GM10266 (cell line): ENCODE measurements at regions not wholly inside any gene's neighbourhood (a gene's known extent, or its start where the extent isn't known, plus 50 kb on each side); places are given as distances from the start of the nearest gene placed in this dataset.
"Not testable (repeated sequence)": the region's sequence is repeated elsewhere in the genome, so short reads cannot be mapped to it uniquely, and the experiment has no call there.

Source experiments
- DNase-seq: peaks from one replicate; pipeline ENCODE4 v3.0.0; 2012; ENCODE audit errors: extremely low spot score
- CTCF ChIP-seq: IDR thresholded peaks from 2 replicates; pipeline ENCODE4 v1.5.1; 2012; ENCODE audit warnings: mild to moderate bottlenecking, low read depth; ENCODE audit not compliant: control insufficient read depth, insufficient read depth; ENCODE audit errors: missing control alignments

- no peak for TF ChIP-seq CTCF
- no peak for DNase-seq
Observed at GRCh38 chr2:175431101-175431946, 249.8 kb upstream of the ATP5MC3 start.

- no peak for TF ChIP-seq CTCF
- no peak for DNase-seq
Observed at GRCh38 chr2:175430236-175430635, 248.7 kb upstream of the ATP5MC3 start.

- DNase-seq: no peak
- TF ChIP-seq CTCF: no peak
Observed at GRCh38 chr2:175418224-175418835, 236.8 kb upstream of the ATP5MC3 start.

- peak; percentile 40 for TF ChIP-seq CTCF
- peak; percentile 18 for DNase-seq
Observed at GRCh38 chr2:175414882-175415487, 233.5 kb upstream of the ATP5MC3 start.

- DNase-seq: no peak
- TF ChIP-seq CTCF: no peak
Observed at GRCh38 chr2:175414191-175414881, 232.8 kb upstream of the ATP5MC3 start.

GRCh38 chr2:175410941-175411340 is 229.4 kb upstream of the ATP5MC3 start:
- DNase-seq: not testable (repeated sequence)

- TF ChIP-seq CTCF: no peak
- no peak for DNase-seq
Observed at GRCh38 chr2:175404839-175405238, 223.3 kb upstream of the ATP5MC3 start.
